HG02759 (cell line): ENCODE measurements at regions not wholly inside any gene's neighbourhood (a gene's known extent, or its start where the extent isn't known, plus 50 kb on each side); places are given as distances from the start of the nearest gene placed in this dataset.

Experiments used
- ATAC-seq: cut with Tn5 transposase; IDR thresholded peaks from one replicate; pipeline ENCODE4 v1.9.1; 2021; ENCODE audit warnings: mild to moderate bottlenecking, moderate library complexity; ENCODE audit not compliant: unreplicated experiment

DNA sequence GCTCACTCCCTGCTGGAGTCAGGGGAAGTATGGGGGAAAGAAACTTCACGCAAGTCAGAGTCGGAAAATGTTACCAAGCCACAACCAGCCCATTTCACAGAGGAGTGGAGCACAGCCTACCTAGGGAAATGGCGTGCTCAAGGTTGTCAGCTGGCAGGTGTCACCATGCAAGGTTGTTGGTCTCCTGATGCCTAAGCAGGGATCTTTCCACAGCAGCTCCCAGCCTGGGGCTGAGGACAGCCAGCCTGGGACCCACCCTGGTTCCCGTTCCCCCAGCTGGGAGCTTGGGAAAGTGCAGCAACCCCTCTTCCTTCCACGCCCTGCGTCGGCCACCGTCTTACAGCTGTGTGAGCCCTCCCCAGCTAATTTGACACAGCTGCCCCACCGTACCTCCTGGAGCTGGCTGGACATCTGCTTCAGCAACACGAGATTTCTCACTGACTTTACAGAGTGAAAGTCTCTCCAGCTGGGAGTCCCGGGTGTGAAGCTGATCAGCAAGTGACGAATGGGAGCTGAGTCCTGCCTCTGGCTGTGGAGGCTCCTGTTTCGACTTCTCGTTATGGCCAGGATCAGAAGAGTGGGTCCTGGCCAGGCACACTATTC is 224.6 kb upstream of the RAB4A start:
- ATAC-seq, result no peak

DNA sequence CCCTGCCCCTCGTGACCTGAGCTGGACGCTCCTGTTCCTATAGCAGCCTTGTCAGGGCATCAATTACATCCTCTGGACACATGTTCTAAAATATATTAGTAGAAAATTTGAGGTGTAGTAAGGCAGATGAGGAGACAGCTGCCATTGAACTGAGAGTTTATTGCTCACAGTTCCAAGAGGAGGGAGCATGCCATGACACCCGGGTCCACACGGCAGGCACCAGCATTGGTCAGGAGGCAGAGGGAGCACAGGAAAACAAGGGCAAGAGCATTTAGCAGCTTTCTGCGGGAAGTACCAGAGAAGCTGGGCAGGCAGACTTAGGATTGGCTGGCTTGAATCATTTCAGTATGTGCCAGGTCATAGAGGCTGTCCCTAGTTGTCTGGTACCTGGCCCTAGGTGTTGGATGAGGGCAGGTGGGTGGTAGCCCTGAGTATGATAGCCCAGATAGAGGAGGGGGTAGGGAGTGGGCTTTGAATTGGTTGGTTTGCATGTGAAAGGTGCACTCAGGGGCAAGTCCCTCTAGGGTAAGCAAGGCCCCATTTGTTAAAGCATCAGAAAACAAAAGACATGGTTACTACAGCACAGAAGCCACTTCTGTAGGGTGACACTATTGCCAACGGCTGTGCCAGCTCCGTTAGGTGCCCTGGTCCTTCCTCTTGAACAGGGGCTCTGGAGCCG is 223.6 kb upstream of the RAB4A start:
- no peak for ATAC-seq

DNA sequence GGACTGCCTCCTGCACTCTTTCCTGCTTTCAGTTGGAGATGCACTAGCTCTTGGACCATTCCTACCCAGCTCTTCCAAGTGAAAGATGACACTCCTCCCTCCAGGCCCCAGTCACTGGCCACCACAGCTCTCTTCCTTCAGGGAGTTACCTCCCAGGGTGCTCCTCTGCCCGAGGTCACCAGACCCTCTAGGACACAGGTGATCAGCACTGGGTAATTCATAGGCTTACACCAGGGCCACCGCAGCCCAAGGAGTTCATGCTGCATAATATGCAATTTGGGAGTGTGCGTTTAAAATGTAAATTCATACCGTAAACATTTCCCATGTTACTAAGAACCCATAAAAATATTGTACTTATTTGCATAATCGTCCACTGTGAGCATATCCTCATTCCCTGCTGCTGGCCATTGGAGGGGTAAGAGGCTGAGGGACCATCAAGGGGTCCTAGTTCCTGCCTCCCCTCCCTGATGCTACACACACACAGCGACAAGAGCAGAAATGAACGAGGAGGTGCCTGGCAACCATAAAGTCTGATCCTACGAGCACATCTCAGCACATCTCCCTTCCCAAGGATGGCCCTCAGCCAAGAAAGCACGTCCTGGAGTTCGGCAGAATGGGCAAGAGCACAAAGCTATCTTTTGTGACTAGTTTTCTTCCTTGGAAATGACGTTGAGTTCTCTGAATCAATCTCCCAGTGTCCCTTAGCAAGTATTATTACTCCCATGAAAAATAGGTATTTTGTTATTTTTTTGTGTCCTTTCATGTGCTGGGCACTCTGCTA is 222.9 kb upstream of the RAB4A start:
- no peak for ATAC-seq

DNA sequence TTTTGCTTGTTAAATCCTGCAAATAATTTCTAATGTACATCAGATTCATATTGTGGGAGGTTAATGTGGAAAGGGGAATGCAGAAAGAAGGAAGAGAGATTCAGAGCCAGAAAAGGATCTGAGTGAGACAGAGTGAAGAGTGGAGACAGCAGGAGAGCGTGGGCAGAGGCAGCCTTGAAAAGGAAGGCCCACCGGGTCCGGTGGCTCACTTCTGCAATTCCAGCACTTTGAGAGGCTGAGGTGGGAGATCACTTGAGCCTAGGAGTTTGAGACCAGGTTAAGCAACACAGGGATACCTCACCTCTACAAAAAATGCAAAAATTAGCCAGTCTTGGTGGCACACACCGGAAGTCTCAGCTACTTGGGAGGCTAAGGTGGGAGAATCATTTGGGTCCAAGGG is 222.0 kb upstream of the RAB4A start:
- no peak for ATAC-seq

DNA sequence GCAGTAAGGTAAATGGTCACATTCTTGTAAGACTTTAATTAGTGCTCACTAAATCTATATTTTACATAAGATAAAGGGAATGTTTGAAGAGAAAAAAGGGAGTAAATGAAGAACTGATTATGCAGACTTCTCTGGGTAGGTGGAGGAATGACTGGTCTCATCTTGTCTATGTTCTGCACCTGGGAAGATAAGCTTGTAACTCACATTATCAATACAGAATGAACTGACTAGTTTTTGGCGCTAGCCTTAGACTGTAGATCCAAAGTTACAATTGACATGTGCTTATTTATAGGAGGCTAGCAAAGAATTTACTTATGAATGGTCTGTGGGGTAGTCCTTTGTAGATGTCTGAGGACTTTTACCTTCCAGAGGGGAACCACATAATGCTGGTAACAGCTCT is 214.9 kb upstream of the RAB4A start:
- no peak for ATAC-seq

DNA sequence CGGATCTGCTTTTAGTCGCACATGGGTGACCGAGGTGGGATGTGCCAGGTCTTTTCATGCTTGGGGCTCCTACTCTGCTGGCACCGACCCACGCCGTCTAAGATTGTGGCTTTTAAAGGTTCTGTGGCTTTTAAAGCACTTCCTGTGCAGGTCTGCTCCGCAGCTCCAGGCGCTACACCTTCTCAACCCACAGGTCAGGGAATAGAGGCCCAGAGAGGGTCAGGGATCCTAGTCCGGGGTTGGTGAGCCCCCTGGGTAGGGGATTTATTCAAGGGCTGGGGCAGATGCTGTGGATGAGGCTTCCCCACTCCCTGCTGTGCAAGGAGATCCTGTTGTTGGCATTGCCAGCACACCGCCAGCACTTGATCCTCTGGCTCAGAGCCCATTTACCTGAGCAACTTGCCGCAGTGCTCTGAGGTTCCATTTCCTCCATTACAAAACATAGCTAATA is 212.8 kb upstream of the RAB4A start:
- no peak for ATAC-seq

DNA sequence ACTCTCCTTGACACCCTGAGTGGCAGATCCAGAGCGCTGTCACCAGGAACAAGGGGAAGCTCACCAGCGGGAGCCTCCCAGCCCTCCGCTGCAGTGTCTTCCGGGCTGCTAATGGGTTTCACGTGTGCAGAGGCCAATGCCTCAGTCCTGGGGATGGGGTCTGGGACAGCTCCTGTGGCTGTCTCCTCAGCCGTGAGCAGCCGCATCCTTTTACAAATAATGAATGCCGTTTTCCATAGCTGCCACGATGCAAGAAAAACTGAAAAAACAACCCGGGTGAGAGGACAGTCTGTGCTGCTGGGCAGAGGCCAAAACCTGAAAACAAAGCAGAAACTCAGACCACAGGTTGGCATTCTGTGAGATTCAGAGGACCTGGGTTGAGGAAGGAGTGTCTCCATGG is 212.2 kb upstream of the RAB4A start:
- ATAC-seq, result no peak

DNA sequence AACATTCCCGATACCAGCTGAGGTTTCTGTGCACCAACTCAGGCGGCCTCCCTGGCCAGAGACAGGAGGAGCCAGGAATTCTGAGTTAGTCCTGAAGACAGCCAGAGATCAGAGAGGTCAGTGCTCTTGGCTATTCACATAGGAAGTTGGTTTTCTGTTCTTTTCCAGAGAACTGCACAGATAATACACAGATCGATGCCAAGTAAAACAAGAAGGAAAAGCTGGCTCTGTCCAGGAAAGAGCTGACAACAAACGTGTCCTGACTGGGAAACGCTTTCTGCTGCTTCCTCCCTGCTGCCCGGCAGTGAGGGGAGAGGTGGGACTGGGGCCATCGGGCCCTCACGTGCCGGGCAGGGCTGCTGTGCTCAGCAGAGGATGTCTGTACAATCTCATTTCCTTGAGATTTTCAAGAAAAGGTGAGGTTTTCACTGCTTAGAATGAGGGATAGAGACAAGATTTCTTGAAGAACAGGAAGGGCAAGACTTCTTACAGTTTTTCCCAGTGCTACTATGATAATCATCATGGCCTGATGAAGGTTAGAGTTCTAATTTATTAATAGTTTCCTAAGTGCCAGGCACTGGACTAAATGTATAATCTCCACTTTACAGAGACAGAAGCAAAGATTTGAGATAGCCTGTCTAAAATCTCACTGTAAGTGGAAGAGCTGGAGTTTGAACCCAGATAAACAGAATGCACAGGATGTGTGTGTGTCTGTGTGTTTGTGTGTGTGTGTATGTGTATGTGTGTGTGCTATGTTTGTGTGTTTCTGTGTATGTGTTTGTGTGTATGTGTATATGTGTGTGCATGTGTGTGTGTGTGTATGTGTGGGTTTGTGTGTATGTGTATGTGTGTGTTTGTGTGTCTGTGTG is 211.0 kb upstream of the RAB4A start:
- ATAC-seq, result no peak

DNA sequence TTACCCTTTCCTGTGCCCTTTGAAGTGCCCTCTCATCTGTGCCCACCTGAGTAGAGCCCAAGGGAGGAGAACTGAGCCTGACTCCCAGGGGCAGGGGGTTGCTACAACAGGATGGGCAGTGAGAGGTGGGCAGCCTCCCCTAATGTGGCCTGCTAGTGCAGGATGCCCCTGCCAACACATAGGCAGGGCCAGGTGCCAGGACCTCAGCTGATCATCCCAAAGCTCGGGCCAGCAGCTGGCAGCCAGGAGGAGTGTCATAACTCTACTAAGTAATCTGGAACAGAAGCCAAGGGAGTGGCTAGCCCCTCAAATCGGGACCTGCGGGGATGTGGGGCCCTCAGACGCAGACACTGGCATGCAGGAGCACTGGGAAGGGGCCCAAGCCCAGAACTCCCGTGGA is 208.8 kb upstream of the RAB4A start:
- ATAC-seq, result no peak

DNA sequence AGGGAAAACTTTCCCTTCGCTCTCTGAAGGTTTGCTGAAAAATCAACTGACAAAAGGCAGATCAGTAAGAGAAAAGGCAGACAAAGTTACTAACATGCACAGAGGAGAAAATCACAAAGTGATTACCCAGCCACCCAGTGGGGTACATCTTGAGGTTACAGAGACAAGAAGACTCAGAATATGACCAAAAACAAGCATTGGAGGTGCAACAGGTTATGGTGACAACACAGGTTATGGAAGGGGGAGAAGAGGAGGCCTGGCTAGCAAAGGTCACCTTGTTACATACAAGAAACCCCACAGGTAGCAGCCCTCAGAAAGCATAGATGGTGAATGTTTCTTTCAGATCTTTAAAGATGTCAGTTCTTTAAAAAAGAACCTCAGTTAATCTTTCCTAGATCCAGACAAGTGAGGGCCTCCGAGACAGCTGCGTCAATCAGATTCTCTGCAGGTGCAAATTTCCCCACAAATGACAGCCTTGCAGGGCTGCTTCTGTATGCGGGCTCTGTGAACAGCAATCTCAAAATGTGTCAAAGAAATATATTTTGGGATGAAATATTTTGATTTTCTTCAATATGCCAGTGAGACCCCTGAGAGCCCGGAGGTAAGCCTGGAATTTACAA is 207.6 kb upstream of the RAB4A start:
- ATAC-seq, result no peak

DNA sequence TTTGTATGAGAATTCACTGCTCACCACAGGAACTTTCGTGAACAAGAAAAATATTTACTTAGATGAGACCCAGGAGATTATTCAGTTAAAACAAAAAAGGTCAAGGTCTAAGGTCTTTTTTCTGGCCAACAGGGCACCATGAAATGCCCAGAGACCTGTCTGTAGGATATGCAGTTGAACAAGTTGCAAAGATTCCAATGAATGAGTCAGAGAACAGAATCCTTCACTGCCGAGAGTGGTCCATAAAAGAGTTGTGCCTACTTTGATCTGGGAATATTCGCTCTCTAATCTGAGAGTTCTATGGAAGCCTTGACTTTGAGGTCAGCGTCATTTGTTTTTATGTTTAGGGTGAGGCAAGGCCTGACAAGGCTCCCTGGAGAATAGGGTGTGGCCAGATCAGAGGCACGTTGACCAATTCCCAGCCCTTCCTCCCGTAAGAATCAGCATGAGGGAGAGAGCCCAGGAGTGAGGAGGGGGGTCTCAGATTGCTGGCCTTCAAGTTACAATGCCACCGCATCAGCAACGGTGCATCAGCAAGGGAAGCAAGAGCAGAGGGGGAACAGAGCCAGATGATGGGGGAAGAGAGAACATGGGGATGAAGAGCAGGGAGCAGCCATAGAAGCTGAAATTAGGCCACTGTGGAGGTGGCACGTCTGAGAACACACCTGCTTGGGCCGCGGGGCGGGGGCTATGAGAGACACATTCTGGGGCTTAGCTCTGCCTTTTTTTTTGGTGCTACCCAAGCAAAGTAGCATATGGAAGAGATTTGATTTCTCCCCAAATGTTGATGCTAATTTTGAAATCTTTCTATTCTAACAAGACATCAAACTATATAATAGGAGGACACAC is 206.4 kb upstream of the RAB4A start:
- no peak for ATAC-seq

DNA sequence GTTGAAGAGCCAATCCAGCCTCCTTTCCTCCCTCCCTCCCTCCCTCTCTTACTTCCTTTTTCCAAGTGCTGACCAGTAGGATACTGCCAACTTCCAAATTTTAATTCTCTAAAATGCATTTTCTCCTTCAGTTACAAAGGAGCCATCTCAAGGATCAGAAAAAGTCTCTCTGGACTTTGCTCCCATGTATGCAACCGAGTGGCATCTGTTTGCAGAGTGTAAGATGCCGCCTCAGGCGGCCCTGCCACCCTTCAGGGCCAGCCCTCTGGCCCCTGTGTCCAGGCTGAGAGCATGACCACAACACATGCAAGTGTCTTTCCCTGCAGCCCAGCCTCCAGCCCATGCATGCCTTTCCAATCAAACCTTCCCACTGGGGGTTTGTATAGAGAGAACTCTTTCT is 205.3 kb upstream of the RAB4A start:
- ATAC-seq, result no peak

DNA sequence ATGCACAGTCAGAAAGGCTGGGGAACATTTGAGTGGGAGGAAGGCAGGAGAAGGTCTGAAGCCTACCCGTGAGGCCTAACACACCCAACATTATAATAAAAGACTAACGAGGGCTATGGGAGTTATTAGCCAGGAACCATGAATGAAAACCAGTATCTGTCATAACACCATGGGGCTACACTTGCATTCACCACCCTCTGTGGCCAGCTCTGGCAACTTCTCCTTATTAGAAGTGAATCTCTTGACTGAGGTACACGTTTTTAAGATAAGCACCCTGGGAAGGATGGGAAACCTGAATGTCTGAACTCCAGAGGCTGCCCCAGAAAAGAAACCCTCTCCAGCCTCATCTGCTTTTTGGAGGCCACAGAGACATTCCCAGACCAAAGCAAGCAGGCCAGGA is 204.3 kb upstream of the RAB4A start:
- no peak for ATAC-seq

DNA sequence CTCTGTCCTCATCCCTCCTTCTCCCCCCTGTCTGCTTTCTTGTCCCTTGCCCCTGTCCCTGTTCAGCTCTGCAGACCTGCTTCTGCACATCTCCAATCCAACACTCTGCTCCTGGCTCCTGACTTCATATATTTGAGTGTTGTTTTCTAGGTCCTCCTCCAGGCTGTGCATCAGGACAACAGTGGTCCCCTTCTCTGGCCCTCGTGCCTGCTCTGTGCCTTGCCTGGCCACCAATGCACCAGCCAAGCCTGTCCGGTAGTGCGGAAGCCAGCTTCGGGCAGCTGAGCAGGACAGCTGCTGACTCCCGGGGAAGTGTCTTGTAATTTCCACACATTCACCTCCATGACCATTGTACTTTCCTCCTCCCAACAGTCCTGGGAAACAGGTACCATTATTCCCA is 203.4 kb upstream of the RAB4A start:
- ATAC-seq, result no peak

DNA sequence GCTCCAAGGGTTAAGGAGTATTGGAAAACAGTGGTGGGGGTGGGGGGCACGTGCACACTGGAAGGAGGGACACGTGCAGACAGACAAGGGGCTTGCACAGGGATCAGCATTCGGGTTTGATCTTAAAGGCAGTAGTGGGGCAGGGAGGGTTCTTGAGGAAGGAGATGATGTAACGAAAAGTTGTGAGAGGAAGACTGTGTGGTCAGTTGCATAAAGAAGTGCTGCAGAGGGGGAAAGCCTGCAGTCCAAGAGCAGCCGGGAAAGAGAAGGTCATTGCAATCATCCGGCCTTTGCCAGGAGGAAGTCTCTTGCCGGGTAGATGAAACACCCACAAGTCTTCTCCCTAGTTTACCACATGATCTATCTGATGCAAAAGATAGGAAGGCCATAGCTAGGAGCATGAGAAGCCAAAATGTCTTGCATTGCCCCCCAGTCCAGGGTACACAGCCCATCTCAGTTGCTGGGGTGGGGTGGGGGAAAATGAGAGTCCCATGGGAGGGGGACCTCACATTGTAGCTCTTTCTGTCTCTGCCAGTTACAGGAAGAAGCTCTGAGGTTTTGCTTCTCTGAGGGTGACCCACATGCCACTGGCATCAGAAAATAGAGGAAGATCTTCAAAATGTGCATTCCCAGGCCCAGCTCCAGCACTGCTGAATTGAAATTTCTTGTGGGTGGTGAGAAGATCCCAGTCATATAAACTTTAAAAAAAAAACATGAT is 202.5 kb upstream of the RAB4A start:
- no peak for ATAC-seq

DNA sequence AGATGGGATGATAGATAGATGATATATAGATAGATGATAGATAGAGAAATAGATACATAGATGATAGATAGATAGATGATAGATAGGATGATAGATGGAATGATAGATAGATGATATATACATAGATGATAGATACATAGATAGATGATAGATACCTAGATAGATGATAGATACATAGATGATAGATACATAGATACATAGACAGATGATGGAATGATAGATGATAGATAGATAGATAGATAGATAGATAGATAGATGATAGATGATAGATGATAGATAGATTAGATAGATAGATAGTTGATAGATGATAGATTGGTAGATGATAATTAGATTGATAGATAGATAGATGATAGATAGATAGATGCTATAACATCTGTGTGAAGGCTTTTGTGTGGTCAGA is 201.7 kb upstream of the RAB4A start:
- ATAC-seq, result no peak

DNA sequence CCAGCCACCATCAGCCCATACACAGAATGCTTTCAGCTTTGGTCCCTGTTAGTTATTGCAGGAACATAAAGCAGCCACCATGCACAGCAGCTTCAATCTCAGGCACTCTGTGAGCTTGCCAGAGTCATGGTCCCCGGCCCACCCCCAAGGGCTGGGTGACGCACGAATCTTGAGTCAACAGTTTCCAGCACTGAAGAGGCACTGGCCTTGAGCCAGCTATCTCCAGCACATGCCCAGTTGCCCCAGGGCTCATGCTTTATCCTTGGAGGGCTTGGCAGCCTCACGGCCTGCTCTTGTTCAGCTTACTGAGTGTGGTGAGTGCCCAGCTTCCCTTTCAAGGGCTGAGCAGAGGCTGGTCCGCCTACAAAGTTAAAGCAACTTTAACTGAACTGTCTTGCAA is 200.7 kb upstream of the RAB4A start:
- no peak for ATAC-seq

DNA sequence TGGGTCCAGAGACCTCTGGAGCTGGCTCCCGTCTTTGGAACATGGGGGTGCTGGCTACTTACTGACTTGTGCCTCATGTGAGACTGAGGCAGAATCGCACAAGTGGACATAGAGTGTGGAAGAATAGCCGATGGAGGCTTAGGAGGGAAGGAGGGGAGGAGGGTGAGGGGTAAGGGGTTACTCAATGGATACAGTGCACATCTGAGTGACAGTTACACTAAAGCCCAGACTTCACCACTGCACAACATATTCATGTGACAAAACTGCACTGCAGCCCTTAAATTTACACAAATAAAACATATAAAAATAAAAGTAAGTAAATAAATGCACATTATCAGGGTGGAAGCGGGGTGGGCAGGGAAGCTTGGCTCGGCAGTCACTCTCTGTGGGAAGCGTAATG is 197.7 kb upstream of the RAB4A start:
- ATAC-seq, result no peak

DNA sequence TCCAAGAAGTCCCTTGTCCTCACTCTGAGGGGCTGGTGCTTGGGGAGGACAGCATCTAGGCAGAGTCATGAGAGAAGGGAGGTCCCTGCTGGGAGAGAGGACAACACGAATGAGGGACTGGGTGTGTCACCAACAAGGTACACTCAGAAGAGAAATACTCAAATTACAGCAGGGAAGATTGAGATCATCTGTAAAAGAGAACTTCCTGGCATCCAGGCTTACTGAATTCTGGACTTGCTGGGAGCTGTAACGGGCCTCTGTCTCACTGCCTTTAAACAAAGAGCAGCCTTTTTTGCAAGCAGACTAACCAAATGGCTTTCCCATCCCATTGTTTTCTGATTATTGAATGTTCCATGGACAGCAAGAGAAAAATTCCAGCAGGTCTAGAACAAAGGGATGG is 195.7 kb upstream of the RAB4A start:
- ATAC-seq, result no peak
